ENCODE measurements at regions not wholly inside any gene's neighbourhood (a gene's known extent, or its start where the extent isn't known, plus 50 kb on each side); places are given as distances from the start of the nearest gene placed in this dataset.

DNA sequence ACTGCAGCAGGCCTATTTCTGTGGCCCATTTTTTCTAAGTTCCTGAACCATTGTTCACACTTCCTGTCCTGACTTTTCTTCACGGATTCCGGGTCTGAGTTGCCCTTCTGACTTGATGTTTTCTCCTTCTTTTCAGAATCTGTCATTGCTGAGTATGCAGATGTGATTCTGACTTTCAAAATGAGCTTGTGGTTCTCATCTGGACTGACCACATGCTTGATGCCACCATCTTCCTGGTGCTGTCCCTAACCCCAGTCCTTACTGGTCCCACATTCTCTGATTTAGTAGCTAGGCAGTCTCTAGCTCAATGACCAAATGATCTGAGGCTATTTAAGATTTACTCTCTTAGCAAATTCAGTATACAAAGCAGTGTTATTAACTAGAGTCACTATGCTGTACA, 822.3 kb upstream of the TENM3 start:
- no peak for DNase-seq

DNA sequence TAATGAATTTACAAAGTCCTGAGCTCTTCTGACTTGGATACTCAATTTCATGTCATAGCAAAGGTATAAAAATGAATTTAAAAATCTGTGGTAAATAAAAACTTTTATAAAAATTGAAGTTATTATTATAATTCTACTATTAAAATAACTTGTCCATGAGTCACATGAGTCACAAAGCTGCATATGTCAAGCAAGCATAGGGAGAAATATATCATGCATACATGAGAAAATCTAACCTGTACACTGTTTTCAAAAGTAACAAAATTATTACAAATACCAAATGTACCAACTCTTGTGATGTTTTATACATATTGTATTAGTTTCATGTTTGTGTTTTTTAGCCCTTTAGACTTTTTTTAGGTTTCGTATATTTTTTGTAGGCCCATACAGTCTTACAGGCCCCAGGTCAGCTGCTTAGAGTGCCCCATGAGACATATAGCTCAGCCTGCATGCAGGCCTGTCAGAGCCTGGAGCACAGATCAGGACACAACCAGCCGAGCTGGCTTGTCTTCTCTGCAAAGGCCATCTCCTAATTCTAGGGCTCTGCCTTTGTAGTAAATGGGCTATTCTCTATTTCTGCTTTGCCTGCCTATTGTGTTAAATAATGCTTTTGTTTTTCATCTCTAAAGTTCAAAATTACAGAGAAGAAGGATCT, 818.7 kb upstream of the TENM3 start:
- no peak for DNase-seq

DNA sequence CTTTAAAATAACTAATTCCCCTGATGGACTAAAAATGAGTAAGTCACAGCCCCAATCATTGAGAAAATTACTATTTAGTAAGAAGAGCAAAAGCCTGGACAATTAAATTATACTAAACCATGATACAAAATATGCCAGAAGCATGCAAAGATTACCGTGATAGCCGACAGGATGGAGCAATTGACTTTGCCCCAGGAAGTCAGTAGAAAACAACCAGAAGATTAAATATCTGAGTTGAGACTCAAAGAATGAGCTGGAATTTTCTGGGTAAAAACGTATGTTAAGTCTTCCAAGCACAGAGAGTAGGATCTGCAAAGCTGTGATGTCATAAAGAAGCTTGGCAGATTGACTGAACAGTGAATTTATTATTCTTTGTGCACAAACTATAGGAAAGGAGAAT, 816.1 kb upstream of the TENM3 start:
- no peak for DNase-seq

DNA sequence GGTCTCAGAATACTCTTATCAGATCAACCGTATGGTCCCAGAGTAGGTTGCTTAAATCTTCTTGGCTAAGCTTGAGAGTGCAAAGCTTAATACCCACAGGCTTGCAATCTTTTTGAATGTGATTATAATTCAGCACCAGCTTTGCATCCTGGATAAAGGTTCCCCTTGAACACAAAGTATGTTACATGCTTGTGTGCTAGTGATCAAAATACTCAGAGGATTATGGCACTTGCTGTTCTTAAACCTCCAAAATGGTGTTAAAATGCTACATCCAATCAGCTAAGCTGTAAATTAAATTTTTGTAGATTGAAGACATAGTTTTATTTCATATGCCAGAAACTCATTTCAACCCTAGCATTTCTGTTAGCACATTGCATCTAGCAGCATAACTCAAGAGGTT, 812.2 kb upstream of the TENM3 start:
- DNase-seq: no peak

DNA sequence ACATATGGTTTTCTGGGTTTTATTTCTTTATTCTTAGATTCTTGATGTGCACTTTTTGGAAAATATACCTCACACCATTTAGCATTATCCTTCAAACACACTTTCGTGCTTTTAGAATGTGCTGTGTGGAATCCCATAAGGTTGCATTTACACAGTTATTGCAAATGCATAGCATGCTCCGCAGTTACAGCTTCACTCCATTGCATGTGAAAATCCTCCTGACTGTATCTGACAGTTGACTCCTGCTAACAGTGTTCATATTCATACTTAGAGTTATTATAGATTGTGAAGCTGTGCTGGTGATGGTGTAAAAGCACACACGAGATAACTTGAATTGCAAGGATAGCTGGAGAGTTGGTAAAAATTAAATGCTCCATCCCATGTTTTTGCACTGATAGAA, 811.5 kb upstream of the TENM3 start:
- no peak for DNase-seq

DNA sequence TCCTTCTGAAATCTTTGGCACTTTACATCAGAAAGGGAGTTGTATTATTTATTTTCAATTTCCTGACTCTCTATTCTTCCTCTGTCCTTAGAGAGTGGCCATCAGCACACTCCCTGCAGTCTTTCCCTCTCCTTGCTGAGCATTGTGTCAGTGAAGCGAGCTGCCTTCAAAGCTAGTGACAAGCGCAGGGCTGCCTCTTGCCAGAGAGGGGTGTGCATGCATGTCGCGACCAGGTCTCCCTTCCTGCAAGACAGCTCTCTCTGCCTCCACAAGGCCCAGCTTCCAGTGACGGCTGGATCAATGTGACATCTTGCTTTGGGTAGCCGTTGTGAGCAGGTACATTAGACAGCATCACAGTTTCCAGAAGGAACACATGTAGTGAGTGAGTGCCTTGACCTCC, 810.9 kb upstream of the TENM3 start:
- DNase-seq: no peak

DNA sequence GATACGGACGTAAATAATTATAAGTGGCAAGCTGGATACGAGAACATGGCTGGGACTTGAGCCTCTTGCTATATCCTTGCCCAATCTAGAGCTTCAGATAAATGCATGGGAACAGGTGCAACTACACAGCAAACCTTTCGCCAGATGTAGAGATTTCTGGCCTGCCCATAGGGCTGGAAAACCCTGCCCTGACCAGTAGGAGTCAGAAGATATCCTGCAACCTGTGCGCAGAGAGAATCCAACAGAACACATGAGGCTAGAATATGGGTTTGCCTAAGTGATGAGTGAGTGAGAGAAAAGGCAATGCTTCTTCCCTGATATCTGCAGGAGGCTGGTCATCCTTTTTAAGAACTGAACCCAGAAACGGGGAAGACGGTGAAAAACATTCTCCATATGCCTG, 805.3 kb upstream of the TENM3 start:
- DNase-seq: no peak

DNA sequence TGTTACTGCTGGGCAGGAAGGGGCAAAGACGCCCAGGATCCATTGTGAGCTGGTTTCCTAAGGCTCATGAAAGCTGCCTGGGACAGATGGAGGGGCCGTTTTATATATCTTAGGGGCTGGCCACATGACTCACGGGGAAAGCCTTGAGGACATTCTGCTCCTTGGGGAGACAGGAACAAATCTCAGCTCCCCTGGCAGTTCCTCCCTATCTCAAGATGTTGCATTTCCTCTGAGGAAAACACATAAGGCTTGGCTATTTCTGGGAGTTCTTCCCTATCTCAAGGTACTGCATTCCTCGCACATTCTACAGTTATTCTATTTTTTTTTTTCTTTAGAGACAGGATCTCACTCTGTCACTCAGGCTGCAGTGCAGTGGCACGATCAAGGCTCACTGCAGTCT, 804.6 kb upstream of the TENM3 start:
- no peak for DNase-seq

DNA sequence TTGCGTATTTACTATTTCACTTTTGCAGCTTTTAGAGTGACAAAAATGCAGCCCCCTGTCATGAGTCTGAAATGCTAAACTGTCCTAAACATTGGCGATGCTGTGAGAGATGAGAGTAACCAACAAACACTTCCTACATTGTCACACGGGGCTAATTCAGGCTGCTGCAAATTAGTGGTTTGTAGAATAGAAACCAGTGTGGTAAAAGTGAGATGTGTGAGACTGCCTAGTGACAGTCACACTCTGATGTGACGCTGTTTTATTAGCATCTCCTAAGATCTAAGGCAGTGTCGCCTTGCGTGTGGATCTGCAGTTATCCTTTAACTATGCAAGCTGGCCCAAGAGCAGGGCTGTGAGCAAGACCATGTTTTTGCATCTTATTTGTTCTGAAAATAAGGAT, 800.2 kb upstream of the TENM3 start:
- DNase-seq: no peak

DNA sequence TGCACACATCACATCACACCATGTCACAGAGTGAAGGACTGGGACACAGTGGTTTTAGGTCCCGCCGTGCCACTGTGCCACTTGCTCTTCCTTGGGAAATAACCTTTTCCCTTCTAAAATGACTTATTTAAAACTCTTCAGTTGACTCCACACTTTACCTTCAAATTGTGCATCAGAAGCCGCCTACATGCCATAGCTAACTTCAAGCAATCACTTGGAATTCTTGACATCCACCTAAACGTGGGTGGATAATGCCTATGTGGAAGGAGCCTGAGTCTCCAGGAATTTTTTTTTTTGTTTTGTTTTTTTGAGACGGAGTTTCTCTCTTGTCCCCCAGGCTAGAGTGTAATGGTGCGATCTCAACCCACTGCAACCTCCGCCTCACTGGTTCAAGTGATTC, 777.4 kb upstream of the TENM3 start:
- no peak for DNase-seq

DNA sequence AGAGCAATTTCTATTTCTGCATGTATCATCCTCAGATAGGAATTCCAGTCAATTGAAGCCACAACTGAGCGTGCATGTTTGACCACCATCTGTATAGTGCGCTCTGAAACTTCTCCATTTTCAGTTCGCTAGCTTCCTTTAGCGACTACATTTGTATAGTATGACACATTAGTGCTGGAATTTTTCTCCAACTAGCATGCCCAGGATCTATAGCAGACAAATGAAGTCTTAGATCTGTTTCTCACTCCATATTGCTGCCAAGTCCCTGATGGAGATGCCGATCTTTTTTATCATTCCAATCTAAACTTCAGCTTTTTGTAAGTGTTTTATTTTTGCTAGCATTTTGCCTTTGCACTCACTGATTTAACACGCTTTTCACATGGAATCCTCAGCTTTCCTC, 774.8 kb upstream of the TENM3 start:
- no peak for DNase-seq

DNA sequence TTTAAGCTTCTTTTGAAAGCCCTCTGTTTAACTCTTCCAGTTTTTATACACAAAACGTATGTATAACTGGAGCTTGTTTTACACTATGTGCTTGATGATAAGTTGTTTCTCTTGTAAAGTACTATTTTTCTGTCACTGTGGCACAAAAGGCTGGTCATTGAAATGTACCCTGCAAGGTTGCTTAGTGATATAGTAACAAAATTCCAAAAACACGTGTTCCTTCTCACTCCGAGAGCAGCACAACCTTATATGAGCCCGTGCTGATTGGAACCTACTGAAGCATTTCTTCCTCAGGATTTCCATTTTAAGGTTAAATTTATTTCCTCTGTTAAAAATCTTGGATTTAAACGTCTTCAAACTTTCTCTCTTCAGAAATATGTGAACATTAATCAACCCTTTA, 772.9 kb upstream of the TENM3 start:
- DNase-seq: no peak

DNA sequence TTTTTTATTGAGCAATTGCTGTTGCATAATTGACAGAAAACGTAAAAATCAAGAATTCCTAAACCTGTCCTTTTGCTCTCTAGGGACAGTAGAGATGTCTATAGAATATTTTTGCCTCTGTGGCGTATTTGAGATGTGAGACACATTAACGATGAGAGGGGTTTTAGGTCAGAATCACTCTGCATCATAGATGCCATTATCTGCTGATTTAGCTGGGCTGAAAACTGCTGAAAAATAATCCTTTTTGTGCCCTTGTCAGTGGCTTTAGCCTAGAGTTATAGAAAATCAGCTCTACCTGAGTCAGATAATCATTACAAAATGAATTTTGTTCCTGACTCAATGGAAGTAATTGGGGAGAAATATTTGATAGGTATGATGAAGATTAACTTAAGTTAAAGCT, 767.8 kb upstream of the TENM3 start:
- DNase-seq: no peak

DNA sequence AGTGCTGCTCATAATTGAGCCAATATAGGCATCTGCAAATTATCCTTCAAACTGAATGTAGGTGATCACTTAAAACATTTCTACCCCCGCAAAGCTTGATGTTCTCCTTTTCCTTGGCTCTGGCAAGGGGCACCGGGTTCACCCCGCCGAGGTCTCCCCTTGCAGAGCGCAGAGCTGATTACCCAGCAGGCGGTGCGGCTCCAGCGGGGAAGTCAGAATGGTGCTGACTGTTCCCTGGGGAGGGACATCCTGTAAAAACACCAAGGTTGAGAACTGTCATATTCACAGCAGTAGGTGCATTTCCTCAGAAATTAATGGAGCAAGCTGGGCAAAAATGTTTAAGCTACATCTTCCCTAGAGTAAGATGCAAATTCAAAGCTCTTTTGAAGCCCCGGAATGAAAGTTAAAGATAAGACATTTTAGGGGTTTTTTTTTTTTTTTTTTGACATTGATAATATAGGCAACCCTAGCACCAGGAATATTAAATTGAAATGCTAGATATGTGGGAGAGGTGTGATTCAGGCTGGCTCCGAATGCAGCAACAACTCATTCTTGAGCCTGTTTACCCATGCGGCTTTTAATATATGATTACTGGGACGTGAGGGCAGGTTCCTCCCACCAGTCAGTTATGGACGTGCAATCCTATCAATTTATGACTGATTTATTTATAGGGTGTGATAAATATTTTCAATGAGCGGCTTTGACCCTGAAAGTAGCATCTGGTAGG, 767.3 kb upstream of the TENM3 start:
- no peak for DNase-seq

DNA sequence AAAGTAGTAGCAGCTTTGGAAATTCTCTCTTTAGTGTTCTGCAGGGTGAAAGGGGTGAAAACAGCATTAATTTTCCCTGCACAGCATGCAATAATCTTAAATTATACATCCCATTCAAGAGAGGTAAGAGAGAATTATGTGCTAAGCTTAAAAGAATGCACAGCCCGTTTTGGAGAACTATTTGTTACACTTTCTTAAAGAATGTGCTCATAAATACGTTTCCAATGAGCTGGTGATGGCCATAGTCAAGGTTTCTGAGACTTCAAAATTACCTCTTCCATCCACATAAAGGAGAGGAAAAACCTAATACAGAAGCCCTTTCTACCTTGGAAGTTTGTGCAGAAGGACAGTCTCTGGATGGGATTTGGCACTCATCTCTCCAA, 766.7 kb upstream of the TENM3 start:
- DNase-seq: no peak

DNA sequence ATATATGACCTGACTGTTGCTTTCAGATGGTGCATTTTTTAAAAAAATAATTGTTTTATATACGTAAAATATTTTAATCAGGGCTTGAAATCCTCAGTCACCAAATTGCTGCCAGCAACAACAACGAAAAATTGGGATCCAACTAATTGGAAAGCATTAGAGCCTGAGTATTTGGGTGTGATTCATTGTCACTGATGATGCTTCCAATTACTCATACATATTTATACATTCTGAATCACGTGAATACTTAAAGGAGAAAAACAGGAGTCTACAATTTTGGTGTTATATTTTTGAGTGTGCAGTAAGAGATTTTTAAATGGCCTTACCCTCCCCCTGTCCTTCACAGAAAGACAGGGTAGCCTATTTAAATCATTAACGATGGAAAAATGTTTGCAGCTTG, 765.6 kb upstream of the TENM3 start:
- DNase-seq: no peak

DNA sequence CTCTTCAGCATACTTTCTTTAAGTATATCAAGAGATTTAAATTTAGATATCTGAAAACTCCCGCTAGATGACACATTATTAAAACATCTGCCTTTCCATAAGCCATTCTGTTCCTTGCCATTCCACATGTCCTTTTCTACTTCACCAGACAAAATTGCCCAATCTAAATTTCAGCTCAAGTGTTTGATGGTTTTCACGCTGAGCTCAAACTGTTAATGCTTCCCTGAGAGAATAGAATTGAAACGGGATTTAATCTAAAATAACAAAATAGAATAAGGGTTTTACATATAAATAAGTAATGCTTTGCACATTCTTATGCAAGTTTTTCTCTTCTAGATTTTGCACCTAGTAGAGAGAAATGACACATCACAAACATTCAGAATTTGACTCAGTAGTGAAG, 764.5 kb upstream of the TENM3 start:
- no peak for DNase-seq

DNA sequence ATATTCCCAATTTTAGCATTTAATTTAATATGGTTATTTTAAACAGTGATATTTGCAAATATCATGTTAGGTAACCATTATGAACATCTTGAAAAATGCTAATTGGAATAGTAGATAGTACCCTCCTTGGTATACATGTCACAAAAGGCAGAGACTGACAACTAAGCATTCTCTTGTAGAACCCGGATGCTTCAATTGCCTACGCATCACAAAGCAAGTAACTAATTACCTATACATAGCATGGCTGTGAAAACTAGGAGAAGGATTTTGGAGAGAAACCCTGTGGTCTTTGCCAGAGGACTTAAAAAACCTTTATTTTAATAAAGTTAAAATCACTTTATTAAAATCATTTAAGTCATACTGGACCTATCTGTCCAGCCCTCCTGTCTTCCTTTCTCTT, 764.1 kb upstream of the TENM3 start:
- DNase-seq: no peak

DNA sequence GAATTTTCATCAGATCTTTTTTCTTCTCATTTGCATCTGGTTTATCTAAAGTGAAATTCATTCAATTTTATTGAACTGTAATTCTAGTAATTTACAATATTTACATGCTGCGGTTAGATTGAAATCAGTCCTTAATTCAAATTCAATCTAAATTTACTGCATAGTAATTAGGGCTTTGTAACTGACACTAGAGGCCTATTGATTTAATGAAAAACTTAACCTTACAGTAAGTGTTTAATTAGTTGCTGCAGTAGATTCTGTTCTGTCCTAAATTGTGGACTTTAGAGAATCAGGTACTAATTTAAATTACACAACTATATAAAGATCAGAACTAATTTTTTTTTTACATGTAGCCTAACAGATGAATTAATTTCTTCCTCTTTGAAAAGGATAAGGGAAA, 758.8 kb upstream of the TENM3 start:
- no peak for DNase-seq

DNA sequence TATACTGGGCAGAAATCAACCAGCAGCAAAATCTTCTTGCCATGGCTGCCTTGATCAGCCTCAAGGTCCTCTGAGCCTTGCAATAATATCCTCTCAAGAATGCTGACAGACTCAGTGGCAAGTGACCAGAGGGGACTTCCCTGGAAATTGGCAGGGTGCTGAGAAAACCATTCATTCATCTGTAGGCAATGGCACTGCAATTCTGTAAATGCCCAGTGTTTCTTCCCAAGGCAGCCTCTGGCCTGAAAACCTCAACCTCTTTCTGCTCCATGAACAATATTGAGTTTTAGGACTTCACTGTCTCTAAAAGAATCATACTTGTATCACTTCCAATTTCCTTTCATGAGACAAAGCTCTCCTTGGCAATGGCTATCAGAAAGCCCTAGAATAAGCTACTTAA, 754.3 kb upstream of the TENM3 start:
- no peak for DNase-seq

DNA sequence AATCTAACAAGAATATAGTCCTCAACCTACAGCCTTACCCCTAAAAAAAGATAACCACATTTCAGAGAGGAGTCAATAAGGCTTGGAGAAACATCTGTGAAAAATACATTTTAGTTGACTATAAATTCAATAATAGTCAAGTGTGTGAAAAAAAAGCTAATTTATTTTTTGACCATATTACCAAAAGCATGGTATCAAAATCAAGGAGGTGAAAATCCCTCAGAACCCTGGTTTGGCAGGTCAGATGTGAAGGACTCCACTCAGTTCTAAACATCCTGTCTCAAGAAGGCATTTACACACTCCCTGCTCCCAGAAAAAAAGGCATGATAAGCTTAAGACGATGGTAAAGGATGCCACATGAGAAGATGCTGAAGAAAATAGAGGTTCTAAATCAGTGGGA, 745.1 kb upstream of the TENM3 start:
- no peak for DNase-seq

DNA sequence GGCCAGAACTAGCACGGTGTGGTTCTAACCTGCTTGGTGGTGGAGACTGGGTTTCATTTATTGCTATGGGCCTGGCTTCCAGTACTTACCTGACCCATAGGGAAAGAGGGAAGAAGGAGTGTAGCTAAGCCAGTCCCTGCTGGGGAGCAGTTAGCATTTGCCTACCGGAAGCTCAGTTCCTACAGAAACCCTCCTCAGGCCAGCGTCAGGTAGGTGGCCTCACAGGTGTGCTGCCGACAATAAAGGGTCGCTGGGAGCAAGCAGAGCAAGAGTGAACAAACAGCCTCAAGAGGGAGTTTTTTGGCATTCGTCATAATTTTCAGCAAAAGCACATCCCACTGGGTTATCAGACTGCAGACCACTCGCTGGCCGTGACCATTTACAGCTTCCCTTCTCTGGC, 740.6 kb upstream of the TENM3 start:
- no peak for DNase-seq

DNA sequence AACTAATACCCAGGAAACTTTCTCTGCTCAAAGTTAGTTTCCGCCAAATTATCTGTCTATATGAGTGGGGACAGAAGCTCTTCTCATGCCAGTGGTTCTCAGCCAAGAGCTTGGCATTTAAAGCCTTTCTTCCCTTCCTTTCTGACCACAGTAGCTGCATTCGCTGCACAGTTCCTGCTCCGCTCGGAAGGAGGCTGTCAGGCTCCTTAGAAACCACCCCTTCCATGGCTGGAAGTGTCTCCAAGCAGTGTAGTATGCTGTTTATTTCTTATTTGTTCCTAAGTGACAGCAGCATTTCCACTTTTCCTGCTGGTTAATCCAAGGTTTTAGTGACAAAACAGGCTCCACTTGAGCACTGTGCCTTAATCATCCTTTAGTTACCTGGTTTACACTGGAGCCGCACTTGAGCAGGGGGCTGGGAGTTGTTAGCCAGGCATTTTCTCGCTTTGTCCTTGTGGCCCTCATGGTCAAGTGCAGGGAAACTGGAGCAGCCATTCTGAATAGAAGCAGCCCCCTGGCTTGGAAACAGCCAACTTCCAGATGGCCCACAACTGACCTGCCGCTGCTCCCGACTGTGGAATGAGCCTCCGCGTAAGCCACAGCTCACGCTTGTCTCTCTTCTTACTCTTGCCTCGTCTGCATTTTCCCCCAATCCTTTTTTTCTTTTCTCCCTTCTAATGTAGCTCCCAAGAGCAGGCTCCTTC, 739.4 kb upstream of the TENM3 start:
- no peak for DNase-seq

DNA sequence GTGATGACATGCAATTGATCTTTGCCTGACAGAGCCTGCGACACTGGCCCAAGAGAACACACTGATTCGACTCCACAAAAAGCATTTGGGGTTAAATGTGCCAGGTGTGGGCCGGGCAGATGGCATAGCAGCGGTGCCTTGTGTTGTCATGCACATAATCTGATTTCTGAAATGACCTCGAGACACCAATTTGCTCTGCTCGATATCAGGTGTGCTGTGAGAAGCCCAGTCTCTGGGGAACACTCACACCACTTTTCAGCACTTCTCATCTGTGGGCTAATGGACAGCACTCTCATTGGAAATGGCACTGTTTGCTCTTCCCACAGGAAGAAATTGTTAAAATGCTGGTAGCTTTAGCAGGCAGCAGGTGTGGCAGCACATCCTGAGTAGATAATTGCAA, 738.3 kb upstream of the TENM3 start:
- no peak for DNase-seq
